AG10803 (cell line): ENCODE measurements at regions not wholly inside any gene's neighbourhood (a gene's known extent, or its start where the extent isn't known, plus 50 kb on each side); places are given as distances from the start of the nearest gene placed in this dataset.

Source experiments
- DNase-seq: peaks from one replicate; pipeline ENCODE4 v3.0.0; 2010; ENCODE audit warnings: low read depth
- H3K4me3 ChIP-seq: 2 replicates; pipeline ENCODE4 v1.5.1; 2011; ENCODE audit warnings: mild to moderate bottlenecking, low read length, control low read depth
- CTCF ChIP-seq: conservative IDR thresholded peaks from 2 replicates; pipeline ENCODE4 v1.5.1; 2011; ENCODE audit warnings: mild to moderate bottlenecking, low read length, control low read depth, inconsistent platforms

- peak; percentile 50 for DNase-seq
- no peak for TF ChIP-seq CTCF
- no peak overlapping the region for H3K4me3 ChIP-seq
Measured at GRCh38 chr20:19807946-19808330, 49.9 kb downstream of the RIN2 start.

GRCh38 chr20:19808498-19808897, 50.4 kb downstream of the RIN2 start:
- no peak for TF ChIP-seq CTCF
- no peak overlapping the region for H3K4me3 ChIP-seq
- DNase-seq = no peak

- no peak overlapping the region for H3K4me3 ChIP-seq
- no peak for TF ChIP-seq CTCF
- no peak for DNase-seq
Measured at GRCh38 chr20:19809505-19809904, 51.4 kb downstream of the RIN2 start.

GRCh38 chr20:19811231-19811630, 53.2 kb downstream of the RIN2 start:
- no peak for DNase-seq
- no peak for TF ChIP-seq CTCF
- no peak overlapping the region for H3K4me3 ChIP-seq

- no peak overlapping the region for H3K4me3 ChIP-seq
- TF ChIP-seq CTCF = no peak
- no peak for DNase-seq
Measured at GRCh38 chr20:19812056-19812455, 54.0 kb downstream of the RIN2 start.

- H3K4me3 ChIP-seq = no peak overlapping the region
- TF ChIP-seq CTCF = no peak
- peak; percentile 57 for DNase-seq
Measured at GRCh38 chr20:19812696-19813095, 54.6 kb downstream of the RIN2 start.

GRCh38 chr20:19813846-19814640, 56.0 kb downstream of the RIN2 start:
- H3K4me3 ChIP-seq = no peak overlapping the region
- DNase-seq = peak; percentile 82
- no peak for TF ChIP-seq CTCF
